GM19351 (cell line): ENCODE measurements at regions not wholly inside any gene's neighbourhood (a gene's known extent, or its start where the extent isn't known, plus 50 kb on each side); places are given as distances from the start of the nearest gene placed in this dataset.

Source experiments
- ATAC-seq: cut with Tn5 transposase; IDR thresholded peaks from one replicate; pipeline ENCODE4 v1.9.1; 2021; ENCODE audit warnings: mild to moderate bottlenecking, moderate library complexity; ENCODE audit not compliant: unreplicated experiment

- no peak for ATAC-seq
Measured at GRCh38 chr10:108411206-108411605, 1246.7 kb upstream of the SORCS1 start.

GRCh38 chr10:108410236-108410635 is 1245.7 kb upstream of the SORCS1 start:
- ATAC-seq = no peak

DNA sequence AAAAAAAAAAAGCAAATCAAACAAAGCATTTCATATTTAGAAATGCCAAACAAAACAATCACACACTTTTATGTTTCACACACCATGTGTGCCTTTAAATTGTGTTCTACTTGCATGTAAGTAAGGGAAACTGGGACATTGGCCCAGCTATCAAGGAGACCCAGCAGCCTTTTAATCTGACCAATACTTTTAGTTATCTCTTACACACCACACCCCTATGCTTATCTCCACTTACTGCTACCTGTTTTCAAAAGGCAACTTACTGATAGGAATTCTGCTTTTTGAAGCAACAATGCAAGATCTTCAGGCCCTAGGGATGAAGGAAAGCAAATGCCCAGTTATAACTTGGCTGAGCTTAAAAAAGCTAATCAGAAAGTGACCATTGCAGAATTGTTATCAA is 1244.8 kb upstream of the SORCS1 start:
- no peak for ATAC-seq

DNA sequence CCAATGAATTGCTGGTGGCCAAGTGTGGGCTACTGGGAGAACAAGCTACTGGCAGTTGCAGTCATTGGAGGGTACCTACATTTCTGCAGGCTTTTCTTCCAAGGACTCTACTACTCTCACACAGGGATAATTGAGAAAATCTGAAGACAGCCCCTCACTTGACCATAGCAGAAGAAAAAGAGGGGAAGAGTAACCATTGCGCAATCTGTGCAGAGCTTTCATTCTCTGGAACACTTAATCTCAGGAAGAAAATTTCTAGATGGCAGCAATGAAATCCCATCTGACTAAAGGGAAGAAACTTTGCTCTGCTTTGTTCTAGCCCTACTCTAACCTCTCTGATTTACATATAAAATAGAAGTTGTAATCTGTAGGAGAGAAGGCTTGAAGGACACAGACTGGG is 1239.6 kb upstream of the SORCS1 start:
- no peak for ATAC-seq

GRCh38 chr10:108399465-108399864 is 1235.0 kb upstream of the SORCS1 start:
- ATAC-seq = no peak

DNA sequence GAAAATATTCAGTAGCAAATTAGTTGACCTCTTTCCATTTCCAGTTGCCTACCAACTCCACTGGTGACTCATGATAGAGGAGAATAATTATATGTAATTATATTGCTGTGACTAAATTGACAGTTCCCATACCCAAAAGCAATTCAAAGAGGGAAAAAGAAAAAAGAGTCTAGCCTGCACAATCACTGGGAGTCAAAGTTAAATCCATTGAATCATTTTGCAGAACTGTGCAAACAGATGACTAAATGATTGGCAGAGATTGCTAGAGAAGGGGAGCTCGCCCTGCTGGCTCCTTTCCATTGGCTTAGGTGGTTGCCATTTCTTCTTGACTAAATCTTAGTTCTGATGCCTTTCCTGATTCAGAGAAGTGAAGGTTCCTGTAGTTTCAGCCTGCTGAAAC is 1228.6 kb upstream of the SORCS1 start:
- no peak for ATAC-seq

- no peak for ATAC-seq
Measured at GRCh38 chr10:108392286-108392685, 1227.8 kb upstream of the SORCS1 start.

GRCh38 chr10:108388706-108389105 is 1224.2 kb upstream of the SORCS1 start:
- ATAC-seq = no peak

- ATAC-seq = no peak
Measured at GRCh38 chr10:108385963-108386362, 1221.5 kb upstream of the SORCS1 start.

- no peak for ATAC-seq
Measured at GRCh38 chr10:108384378-108384777, 1219.9 kb upstream of the SORCS1 start.

GRCh38 chr10:108378779-108379178 is 1214.3 kb upstream of the SORCS1 start:
- no peak for ATAC-seq

DNA sequence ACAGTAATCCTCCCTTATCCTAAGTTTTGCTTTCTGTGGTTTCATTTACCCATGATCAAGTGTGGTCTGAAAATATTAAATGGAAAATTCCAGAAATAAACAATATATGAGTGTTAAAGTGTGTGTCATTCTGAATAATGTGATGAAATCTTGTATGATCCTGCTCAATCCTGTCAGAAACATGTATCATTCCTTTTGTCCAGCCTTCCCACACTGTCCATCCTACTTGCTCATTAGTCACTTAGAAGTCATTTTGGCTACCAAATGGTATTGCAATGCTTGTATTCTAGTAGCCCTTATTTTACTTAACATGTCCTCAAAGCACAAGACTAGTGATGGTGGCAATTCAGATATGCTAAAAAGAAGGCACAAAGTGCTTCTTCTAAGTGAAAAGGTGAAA is 1211.2 kb upstream of the SORCS1 start:
- ATAC-seq = no peak

DNA sequence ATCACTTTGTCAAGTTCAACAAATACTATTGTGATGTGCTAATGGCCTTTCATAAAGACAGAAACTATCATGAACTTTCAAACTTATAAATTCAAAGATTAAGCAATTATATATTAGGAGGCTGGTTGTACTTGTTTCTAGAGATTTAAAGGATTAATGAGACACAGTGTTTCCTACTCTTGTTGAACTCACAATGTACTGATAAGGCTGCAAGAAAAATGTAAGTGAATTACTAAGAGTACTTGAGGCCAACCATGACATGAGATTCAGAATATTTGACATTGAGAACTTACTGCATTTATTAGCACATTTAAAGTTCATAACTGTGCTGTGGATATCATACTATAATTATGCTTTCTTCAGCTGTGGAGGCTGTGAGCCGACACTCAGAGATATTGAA is 1210.5 kb upstream of the SORCS1 start:
- no peak for ATAC-seq

- no peak for ATAC-seq
Measured at GRCh38 chr10:108365541-108365940, 1201.0 kb upstream of the SORCS1 start.

DNA sequence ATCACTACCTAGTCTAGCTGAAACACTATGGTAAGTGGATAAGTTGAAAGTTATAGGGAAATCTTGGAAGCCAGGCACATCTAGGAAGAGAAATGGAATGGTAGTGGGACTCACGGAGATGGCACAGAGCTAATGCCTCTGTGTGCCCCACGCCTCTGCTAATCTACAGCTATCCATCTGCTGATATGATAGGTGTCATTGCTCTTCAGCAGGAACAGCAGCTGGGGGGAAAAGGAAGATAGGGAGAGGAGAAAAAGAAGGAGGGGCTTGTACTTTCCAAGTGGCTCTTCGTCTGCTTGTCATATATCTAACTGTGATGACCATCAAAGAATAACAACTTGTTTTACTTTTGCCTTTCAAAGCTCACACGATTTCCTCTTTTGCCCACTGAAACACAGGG is 1199.1 kb upstream of the SORCS1 start:
- no peak for ATAC-seq

DNA sequence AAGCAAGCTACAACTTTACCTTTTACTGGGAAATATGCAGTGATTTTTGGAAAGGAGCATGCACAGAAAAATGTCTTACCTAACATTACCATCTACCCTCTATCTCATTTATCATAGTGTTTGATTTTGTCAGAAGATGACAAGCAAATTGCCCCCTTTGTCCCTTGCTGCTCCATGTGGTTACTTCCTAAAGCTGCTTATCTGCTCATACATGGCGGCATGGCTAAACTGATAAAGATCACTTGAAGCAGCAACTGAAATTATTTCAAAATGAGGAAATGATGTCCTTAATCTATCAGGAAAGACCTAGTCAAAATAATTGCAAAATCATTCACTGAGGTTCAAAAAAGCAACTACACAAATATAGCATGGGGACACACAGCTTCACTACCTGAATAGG is 1198.5 kb upstream of the SORCS1 start:
- ATAC-seq = no peak

DNA sequence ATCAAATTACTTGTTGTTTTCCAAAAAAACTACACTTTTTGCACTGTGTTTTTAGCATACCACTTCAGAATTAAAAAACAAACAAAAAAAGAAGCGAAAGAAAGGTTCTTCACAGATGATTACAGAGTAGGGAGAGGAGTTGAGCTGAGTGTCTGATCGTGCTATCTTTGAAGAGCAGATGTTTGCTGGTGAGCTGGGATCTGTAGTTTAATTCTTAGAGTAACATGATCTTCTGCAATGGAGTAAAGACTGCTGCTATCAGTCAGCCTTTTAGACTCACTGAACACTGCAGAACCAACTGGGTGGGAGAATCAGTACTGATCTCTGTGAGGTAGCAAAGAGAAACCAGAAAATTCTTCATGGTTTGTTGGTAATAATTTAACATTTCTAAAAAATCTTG is 1197.8 kb upstream of the SORCS1 start:
- ATAC-seq = no peak

DNA sequence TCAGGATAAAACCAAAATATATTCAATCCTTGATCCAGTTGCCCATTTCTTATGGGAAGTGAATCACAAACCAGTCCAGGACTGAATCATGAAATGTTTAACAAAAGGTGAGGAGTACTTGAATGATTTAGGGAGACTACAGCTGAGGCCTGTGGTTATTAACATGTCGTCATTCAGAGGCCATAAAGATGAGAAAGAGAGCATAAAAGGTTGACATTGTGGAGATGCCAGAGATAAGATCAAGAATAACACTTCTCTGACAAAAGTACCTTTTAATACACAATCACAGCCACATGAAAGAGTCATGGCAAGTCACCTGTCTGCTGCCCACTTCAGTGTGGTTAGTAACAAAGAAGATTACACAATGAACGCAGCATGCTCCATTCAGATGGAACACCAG is 1195.7 kb upstream of the SORCS1 start:
- ATAC-seq = no peak

- ATAC-seq = peak; percentile 82
Measured at GRCh38 chr10:108358912-108359311, 1194.4 kb upstream of the SORCS1 start.

DNA sequence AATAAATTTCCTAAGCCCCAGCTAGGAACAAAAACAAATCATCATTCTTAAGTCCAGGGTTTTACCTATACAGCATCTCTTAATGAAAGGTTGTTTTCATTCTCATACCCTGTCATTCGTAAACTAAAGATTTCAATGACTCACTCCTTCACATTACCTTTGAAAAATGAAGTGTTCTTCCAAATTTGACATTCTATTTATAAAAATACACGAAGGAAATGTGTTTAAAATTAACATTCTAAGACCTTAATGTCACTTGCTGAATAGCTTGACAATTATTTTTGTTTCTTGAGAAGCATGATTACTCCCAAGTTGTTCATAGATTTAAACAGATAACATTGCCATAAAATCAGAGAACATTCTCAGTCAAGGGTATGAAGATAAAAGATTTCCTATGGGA is 1188.3 kb upstream of the SORCS1 start:
- ATAC-seq = no peak

DNA sequence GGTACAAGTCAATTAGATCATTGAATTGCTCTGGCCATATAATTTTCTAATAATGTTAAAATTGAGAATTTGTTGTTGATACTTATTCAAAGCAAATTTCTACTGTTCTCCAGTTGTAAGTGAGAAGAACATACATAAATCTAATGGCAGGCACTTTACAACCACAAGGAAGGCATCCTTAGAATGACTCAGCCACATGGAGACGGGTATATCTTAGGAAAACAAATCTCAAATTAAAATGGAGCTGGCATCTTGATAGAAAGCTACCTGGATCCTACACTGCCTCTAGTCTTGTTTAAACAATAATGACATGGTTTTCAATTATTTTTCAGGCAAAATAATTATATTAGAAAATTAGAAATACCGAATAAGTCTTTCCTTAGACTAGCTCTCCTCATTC is 1183.7 kb upstream of the SORCS1 start:
- no peak for ATAC-seq

DNA sequence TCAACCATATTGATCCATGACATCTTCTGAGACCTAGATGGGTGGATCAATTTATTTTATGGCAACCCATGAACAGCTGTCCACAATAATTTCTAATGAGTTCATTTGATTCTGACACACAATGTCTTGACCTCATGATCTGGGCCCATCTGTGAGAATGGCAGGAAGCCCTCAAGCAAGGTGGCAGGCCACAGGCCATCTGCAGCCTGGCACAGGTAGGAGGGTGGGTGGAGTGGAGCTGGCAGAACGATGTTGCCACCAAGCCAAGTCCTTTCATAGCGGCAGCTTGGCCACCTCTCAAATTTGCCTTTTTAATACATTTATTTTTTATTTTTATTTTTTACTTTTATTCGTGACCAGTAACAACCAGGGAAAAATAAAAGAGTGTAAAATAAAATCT is 1181.6 kb upstream of the SORCS1 start:
- no peak for ATAC-seq

- ATAC-seq = no peak
Measured at GRCh38 chr10:108338146-108338545, 1173.6 kb upstream of the SORCS1 start.

DNA sequence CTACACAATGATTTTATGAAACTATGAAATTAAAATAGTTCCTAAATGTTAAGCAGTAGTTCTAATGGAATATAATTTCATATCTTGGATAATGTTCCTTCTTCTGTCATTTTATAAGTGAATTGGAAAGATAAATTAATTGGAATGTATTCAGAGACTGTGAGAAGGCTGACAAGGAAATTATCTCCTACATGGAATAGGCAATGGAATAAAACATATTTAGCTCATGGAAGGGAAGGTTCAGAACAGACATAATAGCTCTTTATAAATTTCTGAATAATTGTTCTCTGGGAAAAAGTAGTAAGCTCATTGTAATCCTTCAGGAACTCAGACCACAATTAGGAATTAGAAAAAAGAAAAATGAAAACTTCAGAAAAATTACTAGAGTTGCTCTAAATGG is 1172.3 kb upstream of the SORCS1 start:
- no peak for ATAC-seq
